ENCODE measurements at regions not wholly inside any gene's neighbourhood (a gene's known extent, or its start where the extent isn't known, plus 50 kb on each side); places are given as distances from the start of the nearest gene placed in this dataset.

- no peak for FAIRE-seq
Observed at GRCh38 chr1:25057188-25057587, 127.1 kb upstream of the RUNX3 start.

GRCh38 chr1:25056536-25056935, 126.5 kb upstream of the RUNX3 start:
- H3K4me1 ChIP-seq = no peaks in the 10 kb centered on the region
- no peaks in the 10 kb centered on the region for H3K9me3 ChIP-seq
- TF ChIP-seq HDAC2 (IDR thresholded peaks at IDR 0.05) = no peak
- TF ChIP-seq POLR2A (IDR thresholded peaks at IDR 0.05; ENCODE audit: low read length) = no peak
- no peak for TF ChIP-seq FOSB (CRISPR knock-in tag; IDR thresholded peaks at IDR 0.05)
- WGBS (ENCODE audit: missing lambda C conversion rate) = 82% methylated on average over 6 of the region's 9 CpGs
- ChIA-PET POLR2A (no interaction called here), CTCF (no interaction called here)
- DNase-seq (ENCODE audit: low read depth in 1 of 2, low spot score in 1 of 2) (no peak), FAIRE-seq (no peak), ATAC-seq (no peak)
- no peak overlapping the region for H3K4me2 ChIP-seq
- no peak overlapping the region for H3K4me3 ChIP-seq
- H3K27ac ChIP-seq = no peak overlapping the region

More at GRCh38 chr1:25057188-25057587, 127.1 kb upstream of the RUNX3 start:
- no peaks in the 10 kb centered on the region for H3K9me3 ChIP-seq
- no peaks in the 10 kb centered on the region for H3K4me1 ChIP-seq
- no peak for DNase-seq (ENCODE audit: low read depth in 1 of 2, low spot score in 1 of 2)
- 36% methylated on average over 3 of the region's 3 CpGs for WGBS (ENCODE audit: missing lambda C conversion rate)
- POLR2A ChIA-PET = no interaction called here
- TF ChIP-seq RNF2 (IDR thresholded peaks at IDR 0.05; ENCODE audit: borderline replicate concordance, low read depth) (no peak), SMC3 (IDR thresholded peaks at IDR 0.05) (no peak), CBX8 (IDR thresholded peaks at IDR 0.05) (no peak), HEYL (CRISPR knock-in tag; IDR thresholded peaks at IDR 0.05) (no peak), ZFP36 (IDR thresholded peaks at IDR 0.05; ENCODE audit: borderline replicate concordance, partially characterized antibody) (no peak), RFX5 (IDR thresholded peaks at IDR 0.05) (no peak), NR3C1 (IDR thresholded peaks at IDR 0.05) (no peak), KDM1A (IDR thresholded peaks at IDR 0.05; ENCODE audit: low read depth) (no peak), PBX3 (IDR thresholded peaks at IDR 0.05) (no peak), REST (IDR thresholded peaks at IDR 0.05) (no peak), ZC3H11A (IDR thresholded peaks at IDR 0.05) (no peak), JUN (IDR thresholded peaks at IDR 0.05) (no peak)
- H3K4me3 ChIP-seq = no peak overlapping the region
- H3K27ac ChIP-seq = no peak overlapping the region
- no peak overlapping the region for H3K4me2 ChIP-seq
- CTCF ChIA-PET = no interaction called here
- ATAC-seq = no peak

GRCh38 chr1:25055961-25056360, 125.9 kb upstream of the RUNX3 start:
- WGBS (ENCODE audit: missing lambda C conversion rate) = 78% methylated on average over 4 of the region's 5 CpGs
- no peak overlapping the region for H3K4me2 ChIP-seq
- TF ChIP-seq NFE2L2 (conservative IDR thresholded peaks at IDR 0.05; ENCODE audit: low read length) (no peak), KDM1A (IDR thresholded peaks at IDR 0.05; ENCODE audit: low read depth) (no peak), ZNF302 (CRISPR knock-in tag; IDR thresholded peaks at IDR 0.05) (no peak), MYC (IDR thresholded peaks at IDR 0.05; ENCODE audit: borderline replicate concordance, low read length) (no peak), CHD4 (IDR thresholded peaks at IDR 0.05; ENCODE audit: borderline replicate concordance) (no peak), KDM5A (IDR thresholded peaks at IDR 0.05) (no peak), TP53 (CRISPR knock-in tag; IDR thresholded peaks at IDR 0.05) (no peak), HEYL (CRISPR knock-in tag; IDR thresholded peaks at IDR 0.05) (no peak), NR3C1 (IDR thresholded peaks at IDR 0.05) (no peak), MAZ (IDR thresholded peaks at IDR 0.05; ENCODE audit: borderline replicate concordance, low read depth, low read length) (no peak), SMC3 (IDR thresholded peaks at IDR 0.05) (no peak), FOSL2 (IDR thresholded peaks at IDR 0.05) (no peak), FOSL2 (CRISPR knock-in tag; IDR thresholded peaks at IDR 0.05) (no peak), CHD2 (IDR thresholded peaks at IDR 0.05; ENCODE audit: low read length, partially characterized antibody) (no peak)
- no peaks in the 10 kb centered on the region for H3K9me3 ChIP-seq
- H3K4me1 ChIP-seq = no peaks in the 10 kb centered on the region
- FAIRE-seq (no peak), ATAC-seq (0 out of 6 replicates have a peak, but pooled peaks of 1 of the 2 experiments have one; percentile 47), DNase-seq (ENCODE audit: low read depth in 1 of 2, low spot score in 1 of 2) (no peak)
- POLR2A ChIA-PET = no interaction called here
- H3K4me3 ChIP-seq = no peak overlapping the region
- no peak overlapping the region for H3K27ac ChIP-seq
- CTCF ChIA-PET = no interaction called here

Measured in A549 (cell line).